Activated T-cell treated with anti-CD3 and anti-CD28 coated beads for 48 hours (primary cell): ENCODE measurements at regions not wholly inside any gene's neighbourhood (a gene's known extent, or its start where the extent isn't known, plus 50 kb on each side); places are given as distances from the start of the nearest gene placed in this dataset.
"Not testable (repeated sequence)": the region's sequence is repeated elsewhere in the genome, so short reads cannot be mapped to it uniquely, and the experiment has no call there.

ENCODE experiments used
- DNase-seq: peaks from one replicate; pipeline ENCODE4 v3.0.0-alpha.2; 2020; ENCODE audit warnings: low read depth

DNA sequence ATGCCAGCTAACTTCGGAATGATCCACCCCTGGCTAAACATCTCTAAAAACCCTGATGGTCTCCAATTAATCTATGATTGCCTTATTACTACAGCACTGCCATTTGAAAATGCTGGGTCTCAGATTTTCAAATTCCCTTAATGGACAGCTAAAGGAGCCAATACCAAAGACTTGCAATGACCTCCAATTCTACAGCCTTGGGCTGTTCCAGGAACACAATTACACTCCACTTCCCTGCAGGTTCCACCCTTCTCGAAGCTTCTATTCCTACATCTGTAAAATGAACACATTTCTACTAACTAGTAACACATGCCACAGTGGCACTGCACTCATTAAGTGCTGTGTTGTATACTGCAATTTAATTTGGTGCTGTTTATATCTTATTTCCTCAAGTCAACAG lies 85.7 kb upstream of the AK4 start:
- DNase-seq, result no peak

DNA sequence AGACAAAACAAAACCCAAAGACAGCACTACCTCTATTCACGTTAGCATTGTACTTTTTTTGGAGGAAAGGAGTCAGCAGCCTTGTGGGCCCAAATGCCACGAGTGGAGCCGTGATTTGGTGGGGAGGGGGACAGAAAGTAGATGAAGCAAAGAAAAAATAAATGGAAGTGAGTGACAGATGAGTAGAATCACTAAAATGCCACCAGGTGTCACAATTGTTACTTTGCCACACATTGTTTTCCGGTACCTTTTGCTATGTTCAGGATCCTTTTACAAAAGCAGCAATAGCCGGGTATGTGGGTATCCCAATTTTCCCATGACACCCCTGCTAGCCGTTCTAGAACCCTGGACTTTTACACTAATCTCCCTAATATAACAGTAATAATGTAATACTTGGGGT lies 85.0 kb upstream of the AK4 start:
- DNase-seq, result no peak

DNA sequence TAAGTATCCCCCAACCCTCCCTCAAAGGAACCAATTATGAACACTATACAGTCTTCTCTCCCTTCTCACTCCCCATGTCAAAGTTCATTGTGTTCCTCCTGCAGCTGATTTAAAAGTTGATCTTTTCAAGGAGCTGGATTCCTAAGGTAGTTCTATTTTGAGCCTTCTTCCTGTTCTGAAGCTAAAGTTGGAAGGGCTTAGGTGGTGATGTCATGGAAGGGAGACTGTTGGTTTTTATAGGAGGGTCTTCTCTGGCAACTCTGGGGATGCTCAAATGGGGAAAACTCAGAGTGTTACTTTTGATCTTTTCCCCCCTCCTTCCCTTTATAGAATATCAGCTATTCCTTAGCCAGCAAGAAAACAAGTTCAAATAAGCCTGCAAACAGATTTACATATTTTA lies 83.0 kb upstream of the AK4 start:
- DNase-seq, result no peak

DNA sequence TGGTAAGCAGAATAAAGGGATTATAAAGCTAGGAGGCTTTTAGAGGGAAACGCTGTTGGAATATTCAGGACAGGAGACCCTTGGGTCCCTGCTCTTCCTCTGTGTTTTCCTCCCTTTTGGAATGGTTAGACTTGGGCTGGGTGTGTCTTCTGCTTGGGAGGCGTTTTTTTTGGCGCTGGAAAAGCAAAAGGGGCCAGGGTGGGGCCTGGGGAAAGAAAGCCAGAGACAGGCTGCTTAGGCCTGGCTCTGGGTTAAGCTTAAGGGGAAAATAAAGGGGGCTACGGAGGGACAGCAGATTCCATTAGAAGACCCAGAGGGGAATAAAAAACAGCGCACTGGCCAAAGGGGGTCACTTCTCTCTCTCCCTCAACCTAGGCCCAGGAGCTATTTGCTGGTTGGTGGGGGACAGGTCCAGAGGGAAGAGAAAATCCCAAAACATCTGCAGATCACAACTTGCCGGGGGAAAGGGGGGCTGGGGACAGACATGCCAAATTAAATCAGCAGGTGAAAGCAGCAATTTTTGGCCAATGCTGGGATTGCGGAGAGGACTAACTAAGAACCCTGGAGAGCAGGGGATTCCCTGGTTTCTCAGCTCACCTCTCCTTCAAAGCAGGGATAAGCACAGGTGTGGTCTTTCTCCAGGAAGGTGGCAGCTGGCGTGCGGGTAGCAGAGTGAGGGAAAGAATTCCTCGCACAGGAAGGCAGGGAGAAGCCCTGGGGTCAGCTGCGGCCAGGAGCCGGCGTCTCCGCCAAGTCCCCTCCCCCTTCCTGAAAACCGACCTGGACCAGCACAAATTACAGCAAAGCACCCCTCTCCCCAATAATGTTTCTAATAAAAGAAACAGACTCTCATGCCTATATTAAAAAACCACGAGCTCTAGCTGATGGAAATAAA lies 82.2 kb upstream of the AK4 start:
- DNase-seq, result no peak

DNA sequence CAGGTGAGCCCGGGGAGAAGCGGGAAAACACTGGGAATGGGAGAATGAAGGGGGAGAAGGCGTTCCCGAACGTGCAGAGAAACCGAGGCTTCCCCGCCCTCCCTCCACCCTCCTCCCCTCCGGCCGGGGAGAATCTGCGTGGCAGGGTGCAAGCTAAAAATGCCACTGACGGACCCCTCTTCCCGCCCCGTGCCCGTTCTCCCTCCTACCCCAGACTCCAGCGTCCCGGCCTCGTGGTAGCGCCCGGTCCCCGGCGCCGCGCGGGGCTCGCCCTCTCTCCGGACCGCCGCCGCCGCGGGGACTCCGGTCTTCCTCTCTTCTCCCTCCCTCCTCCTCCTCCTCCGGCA lies 81.6 kb upstream of the AK4 start:
- no peak for DNase-seq

DNA sequence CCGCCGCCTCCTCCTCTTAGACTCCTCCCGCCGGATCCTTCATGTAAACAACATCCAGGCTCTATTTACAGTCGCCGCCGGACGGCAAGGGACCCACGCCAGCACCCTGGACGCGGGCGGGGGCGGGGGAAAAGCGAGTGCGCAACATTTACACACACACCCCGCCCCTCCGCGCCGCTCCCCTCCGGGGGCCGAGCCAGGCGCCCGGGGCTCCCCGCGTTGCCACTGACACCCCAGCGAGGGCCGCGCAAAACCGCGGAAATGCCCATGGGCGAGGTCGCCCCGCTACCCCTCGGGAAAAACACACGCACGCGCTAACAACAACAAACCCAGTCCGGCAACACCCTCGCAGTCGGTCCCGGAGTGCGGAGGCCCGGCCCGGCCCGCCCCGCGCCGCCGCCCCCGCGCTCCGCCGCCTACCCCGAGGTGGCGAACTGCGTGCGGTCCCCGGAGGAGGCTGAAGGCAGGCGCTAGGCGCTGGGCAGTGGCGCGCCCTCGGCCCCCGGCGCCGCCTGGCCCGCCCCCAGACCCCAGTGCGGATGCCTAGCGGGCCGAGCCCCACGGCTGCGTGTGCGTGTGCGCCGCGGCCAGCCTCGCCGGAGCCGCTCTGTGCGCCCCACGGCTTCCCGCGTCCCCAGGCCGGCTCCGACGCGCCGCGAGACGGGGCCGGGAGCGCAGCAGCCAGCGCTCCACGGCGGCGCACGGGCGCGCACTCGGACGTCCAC lies 81.1 kb upstream of the AK4 start:
- DNase-seq, result peak; percentile 57

DNA sequence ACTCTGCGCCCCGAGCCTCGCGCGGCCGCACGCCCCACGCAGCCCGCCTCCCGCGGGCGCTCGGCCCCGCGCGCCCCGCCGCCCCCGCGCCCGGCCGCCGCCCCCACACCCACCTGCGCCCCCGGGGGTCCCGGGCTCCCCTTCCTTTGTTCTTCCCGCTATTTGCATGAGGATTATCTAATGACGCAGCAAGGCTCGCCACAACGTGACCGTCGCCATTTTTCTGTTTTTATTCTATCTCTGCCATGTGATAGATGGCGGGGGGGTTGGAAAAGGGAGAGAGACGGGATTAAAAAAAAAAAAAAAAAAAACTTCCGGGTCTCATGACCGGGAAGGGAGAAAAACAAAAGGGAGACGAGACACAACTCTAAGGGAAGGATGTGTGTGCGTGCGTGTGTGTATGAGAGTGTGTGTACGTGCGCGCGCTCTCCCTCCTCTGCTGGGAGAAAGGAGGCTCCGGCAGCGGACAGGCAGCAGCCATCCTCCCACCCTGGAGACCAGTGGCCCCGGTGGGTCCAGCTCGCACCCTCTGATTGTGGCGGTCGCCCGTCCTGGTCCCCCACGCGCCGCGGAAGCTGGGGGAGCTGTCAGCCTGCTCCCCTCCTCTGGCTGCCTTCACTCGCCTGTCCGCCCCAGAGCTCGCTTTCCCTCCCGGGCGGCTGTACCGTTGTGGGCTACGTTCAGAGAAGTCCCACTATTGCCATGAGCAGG lies 80.4 kb upstream of the AK4 start:
- DNase-seq, result peak; percentile 30

DNA sequence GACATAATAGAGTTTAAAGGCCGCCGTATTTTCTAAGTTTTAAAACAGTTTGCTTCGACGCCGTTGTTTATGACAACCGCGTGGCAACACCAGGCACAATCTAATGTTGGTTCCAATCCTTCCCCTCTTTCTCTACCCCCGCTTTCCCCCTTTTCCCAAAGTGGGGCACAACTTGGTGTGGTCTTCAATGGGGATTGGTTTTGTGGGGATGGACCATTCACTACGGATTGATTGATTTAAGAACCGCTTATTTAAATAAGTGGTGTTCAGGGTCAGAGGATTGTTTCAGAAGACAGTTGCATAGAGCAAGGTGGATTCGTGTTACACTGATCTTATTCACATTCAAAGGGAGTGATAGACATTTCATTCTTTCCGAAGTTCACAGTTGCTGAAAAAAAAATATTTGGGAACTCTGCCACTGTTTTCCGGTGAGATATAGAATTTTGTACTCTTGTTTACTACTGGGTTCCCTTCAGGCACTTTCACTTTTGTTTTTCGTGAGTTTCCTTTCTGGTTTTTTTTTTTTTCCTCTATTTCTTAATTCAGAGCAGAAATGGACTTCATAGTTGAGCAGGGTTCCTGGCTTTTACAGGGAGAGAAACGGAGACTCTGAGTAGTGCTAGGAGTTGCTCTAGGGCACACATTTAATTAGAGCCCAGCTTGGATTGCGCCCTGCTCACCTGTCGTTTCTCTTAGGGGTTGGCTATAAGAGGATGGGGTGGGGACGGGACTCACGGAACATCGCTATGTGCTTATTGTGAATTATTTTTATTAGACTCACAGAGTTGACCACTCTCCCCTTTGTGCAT lies 79.6 kb upstream of the AK4 start:
- no peak for DNase-seq

DNA sequence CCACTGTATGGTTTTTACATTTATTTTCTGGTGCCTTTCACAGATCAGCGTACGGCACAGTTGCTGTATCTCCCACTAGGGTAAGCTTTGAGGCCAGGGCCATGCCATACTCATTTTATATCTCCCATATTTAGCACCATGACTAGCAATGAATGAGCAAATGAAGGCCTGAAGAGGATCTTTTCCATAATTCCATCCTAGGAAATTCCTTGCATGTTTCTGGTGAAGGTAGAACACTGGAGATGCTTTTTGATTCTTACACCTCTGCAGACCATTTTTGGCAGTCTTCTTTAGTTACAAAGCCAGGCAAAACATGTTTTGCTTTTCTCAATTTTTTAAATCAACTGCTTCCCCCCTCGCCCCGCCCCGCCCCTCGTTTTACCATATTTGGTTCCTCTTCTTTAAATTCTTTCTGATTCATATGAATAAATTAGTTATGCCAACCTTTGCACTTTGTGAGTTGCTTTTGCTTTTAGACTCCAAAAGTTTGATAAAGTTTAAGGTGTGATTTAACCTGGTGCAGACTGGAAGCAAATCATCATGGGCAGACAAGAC lies 78.9 kb upstream of the AK4 start:
- DNase-seq, result peak; percentile 27

DNA sequence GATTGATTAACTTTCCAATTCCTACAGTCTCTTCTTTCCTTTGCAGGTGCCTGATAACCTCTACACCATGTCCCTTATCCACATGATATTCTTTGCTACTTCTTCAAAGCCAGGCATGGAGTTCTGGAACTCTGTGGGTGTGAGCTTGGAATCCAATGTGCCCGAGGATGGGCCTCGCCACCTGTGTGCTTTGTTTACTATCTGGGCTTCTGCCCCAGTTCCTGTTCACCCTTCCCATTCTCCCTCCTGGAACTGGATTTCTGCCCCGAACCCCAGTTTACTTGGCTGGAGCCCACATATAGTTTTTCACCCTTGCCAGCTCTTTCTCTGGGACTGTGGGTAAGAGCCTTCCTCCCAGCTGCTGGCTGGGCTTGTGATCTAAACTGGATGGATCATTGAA lies 75.2 kb upstream of the AK4 start:
- DNase-seq, result no peak

DNA sequence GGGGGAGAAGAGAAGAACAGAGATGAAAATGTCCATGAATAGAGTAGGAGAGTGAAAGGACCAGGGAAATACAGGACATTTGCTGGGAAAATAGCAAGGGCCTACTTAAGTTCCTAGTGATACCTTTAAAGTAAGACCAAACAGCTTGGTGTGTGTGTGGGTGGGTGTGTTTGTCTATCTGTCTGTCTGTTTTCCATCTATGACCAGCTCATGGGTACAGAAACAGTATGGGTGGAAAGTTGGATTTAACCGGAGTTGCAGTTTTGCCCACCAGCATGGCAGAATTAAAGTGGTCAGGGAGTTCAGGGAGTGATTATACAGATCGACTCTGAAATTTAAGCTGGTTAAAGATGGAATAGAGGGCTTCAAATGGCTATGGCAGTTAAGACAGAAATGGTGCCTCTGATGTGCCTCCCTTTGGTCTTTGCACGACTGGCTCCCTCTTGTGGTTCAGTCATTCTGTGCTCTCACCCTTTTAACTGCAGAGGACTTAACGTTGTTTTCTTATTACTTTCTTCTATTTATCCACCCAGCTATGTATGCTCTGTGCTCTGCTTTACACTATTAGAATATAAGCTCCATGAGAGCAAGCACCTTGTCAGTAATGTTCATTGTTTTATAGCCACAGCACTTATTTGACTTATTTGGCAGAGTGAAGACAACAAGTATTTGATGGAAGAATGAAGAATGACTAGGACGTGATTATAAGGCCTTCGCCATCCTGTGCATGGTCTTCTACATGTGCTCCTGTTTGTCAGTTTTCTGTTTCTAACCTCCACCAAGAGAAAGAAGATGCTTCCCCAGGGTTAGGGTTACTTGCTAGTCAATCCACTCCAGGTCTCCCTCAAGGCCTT lies 72.7 kb upstream of the AK4 start:
- peak; percentile 37 for DNase-seq

DNA sequence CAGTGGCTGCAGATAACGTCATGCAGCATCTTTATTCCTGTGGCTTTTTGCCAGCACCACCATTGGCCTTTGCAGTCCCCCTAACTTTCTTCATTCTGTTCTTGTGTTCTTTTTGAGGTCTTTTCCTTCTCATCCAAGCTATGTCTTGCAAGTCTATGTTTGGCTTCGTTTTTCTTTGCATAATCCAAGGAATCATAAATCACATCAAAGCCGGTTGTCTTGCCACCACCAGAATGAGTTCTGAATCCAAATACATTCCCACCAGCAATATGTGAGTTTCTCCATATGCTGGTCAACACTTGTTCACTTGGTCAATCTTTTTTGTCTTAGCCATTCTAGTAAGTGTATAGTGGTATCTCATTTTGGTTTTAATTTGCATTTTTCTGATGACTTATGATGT lies 70.6 kb upstream of the AK4 start:
- DNase-seq, result no peak

DNA sequence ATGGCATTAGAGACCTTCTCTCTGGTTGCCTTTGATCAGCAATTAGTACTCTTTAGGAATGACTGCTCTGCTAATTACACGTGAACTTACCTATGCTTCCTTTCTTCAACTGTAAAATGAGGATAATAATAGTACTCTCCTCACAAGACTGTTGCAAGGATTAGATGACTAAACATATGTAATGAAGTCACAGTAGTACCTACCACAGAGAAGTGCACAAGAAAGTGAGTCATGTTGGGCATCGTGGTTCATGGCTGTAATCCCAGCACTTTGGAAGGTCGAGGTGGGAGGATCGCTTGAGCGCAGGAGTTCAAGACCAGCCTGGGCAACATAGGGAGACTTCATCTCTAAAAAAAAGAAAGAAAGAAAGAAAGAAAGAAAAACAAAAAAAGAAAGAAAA lies 68.1 kb upstream of the AK4 start:
- no peak for DNase-seq

DNA sequence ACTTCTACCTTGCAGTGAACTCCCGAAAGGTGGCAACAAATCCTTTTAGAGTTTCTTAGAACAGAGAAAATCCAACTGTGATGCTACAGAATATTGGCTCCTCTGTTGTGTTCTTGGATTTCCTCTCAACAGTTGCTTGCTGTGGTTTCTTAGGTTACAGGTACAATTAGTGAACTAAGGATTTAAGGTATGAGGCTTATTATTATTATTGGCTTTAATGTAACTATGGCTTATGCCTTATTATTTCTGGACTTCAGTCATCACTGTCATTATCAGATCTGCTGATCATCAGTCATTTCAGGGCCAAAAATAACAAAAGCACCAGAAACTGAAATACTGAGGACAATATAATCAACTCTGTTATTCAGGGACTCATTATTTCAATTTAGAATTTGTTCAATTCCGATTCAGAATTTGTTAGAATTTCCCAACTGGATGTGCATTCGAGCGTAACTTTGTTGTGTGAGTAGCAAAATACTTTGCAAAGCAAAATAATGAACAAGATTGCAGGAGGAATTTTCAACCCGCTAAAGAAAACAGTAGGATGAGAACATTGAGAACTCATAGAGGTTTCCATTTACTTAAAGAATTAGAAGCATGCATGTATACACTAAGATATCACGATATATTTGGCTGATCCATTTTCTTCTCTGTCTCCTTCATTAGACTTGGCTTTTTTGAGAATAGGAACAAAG lies 65.5 kb upstream of the AK4 start:
- no peak for DNase-seq

DNA sequence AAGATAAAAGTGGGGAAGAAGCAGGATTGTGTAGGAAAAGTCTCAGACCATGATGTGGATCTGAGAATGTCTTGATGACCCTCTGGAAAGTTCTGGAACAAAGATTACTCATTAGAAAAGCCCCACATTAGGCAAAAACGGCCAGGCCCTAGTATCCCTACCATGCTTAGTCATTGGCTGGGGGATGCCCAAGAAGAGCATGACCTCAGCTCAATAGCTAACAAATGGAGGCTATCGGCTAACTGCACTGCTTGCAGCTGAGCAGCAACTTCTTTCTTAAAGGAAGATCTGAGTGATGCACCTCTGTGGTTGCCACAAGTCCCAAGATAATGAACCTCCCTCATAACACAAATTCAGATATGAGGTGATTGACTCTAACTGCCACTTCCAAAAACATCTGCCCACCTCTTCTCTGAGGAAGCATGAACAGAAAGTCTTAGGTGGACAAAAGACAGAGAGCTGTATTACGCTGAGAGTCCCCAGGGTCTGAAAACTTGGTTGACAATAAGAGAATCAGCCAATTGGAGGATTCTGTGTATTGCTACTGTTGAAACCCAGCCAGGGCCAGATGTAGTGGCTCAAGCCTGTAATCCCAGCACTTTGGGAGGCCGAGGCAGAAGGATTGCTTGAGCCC lies 64.6 kb upstream of the AK4 start:
- no peak for DNase-seq

DNA sequence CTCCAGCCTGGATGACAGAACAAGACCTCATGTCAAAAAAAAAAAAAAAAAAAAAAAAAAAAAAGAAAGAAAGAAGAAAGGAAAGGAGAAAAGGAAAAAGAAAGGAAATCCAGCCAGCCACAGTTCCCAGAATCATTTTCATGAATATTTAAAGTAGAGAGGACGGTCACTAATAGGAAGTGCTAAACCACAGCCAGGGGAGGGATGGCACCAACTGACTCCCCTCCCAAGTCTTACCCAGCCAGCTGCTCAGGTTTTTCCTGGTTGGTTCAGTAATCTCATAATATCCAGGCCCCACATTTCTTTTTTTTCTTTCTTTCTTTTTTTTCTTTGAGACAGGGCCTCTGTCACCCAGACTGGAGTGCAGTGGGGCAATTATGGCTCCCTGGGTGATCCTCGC lies 63.9 kb upstream of the AK4 start:
- no peak for DNase-seq

DNA sequence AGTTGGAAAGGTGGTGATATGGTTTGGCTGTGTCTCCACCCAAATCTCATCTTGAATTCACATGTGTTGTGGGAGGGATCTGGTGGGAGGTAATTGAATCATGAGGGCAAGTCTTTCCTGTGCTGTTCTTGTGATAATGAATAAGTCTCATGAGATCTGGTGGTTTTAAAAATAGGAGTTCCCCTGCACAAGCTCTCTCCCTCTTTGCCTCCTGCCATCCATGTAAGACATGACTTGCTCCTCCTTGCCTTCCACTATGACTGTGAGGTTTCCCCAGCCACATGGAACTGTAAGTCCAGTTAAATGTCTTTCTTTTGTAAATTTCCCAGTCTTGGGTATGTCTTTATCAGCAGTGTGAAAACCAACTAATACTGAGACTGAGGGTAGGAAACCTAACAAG lies 60.5 kb upstream of the AK4 start:
- not testable (repeated sequence) for DNase-seq

DNA sequence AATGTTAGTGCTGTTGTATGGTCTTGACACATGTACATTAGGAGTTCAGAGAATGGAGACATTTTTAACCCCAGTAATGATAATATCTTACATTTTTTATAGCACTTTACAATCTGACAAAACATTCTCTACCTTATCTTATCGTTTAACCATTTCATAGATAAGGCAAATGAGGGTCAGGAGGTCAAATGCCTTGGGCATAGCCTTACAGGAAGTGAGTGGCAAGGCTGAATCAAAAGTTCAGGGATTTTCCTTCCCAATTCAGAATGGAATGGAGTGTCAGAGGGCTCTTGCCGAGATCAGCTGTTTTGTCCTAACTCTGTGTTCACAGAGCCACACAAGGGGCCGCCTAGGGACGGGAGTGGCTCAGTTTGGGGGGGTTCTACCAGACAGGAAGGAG lies 57.6 kb upstream of the AK4 start:
- DNase-seq, result no peak

DNA sequence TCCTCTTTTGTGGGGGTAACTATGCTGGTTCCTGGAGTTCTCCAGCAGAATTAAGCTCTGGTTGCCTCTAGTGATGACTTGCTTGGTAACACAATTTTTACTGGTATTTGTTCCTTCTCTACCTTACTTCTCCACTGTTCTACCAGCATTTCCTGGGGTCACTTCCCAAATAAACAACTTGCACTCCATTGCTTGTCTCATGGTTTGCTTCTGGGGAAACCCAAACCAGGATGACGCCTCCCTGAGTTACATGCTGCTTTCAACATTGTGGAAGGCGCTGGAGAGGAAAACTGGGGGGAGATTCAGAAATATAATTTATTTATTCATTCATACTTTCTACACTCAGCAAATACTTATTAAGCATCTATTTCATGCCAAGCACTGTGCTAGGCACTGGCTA lies 55.3 kb upstream of the AK4 start:
- no peak for DNase-seq

DNA sequence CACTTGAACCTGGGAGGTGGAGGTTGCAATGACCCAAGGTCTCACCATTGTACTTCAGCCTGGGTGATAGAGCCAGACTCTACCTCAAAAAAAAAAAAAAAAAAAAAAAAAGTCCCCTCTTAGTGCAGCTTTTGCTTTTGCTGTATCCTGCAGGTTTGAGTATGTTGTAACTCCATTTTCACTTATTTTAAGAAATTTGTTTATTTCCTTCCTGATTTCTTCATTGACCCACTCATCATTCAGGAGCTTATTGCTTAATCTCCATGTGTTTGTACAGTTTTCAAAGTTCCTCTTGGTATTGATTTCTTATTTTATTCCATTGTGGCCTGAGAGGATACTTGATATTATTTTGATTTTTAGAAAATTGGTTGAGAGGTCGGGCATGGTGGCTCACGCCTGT lies 50.9 kb upstream of the AK4 start:
- no peak for DNase-seq
